ENCODE measurements at regions not wholly inside any gene's neighbourhood (a gene's known extent, or its start where the extent isn't known, plus 50 kb on each side); places are given as distances from the start of the nearest gene placed in this dataset.

- TF ChIP-seq POLR2AphosphoS5 (IDR thresholded peaks at IDR 0.05) (no peak), POLR2A (IDR thresholded peaks at IDR 0.05) (no peak), EP300 (IDR thresholded peaks at IDR 0.05) (no peak)
- TF ChIP-seq, protein P1, sequence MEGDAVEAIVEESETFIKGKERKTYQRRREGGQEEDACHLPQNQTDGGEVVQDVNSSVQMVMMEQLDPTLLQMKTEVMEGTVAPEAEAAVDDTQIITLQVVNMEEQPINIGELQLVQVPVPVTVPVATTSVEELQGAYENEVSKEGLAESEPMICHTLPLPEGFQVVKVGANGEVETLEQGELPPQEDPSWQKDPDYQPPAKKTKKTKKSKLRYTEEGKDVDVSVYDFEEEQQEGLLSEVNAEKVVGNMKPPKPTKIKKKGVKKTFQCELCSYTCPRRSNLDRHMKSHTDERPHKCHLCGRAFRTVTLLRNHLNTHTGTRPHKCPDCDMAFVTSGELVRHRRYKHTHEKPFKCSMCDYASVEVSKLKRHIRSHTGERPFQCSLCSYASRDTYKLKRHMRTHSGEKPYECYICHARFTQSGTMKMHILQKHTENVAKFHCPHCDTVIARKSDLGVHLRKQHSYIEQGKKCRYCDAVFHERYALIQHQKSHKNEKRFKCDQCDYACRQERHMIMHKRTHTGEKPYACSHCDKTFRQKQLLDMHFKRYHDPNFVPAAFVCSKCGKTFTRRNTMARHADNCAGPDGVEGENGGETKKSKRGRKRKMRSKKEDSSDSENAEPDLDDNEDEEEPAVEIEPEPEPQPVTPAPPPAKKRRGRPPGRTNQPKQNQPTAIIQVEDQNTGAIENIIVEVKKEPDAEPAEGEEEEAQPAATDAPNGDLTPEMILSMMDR (IDR thresholded peaks at IDR 0.05): no peak
Observed at GRCh38 chr4:187541666-187542065, 453.9 kb upstream of the ZFP42 start.

Measured in gastroesophageal sphincter (tissue), 3 donors.